ENCODE measurements at regions not wholly inside any gene's neighbourhood (a gene's known extent, or its start where the extent isn't known, plus 50 kb on each side); places are given as distances from the start of the nearest gene placed in this dataset.

DNA sequence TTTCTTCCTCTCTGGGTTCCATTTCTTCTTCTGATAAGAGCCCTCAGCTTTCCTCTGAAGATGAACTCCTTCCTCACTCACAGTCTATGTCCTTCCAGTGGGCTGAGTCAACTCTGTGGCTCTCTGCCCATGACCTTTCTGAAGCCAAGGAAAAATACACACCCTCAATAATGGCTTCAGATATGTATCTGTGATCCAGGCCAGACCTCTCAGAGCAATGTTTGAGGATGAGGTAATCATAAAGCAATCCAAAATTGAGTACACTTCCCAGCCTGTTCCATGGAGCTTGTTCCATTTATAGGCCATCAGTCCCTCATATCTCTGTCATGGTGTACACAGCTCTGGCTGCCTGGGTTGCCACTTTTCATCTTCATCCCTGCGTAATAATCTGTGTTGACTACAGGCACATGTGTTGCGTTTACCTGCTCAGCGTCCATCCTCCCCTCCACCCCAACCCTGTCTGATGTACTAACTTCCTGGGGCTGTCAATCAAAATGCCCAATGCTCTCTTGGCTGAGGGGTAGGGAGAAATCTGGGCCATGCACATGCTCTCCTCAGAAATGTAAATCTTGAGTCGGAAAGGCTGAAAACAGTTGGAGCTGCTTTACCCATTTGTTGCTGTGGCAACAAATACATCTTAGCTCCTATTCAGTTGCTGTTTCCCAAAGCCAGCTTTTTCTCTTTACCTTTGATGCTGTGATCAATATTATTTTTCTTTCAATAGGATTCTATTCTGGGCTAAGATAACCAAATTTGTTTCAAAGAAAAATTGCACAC, 377.8 kb upstream of the TMEM132C start:
- H3K27ac ChIP-seq = no peak overlapping the region
- CTCF ChIA-PET = interaction anchor here (0.7 kb wide), 1 partner anchor 81 kb away, joined by 3 read pairs; no protein-coding TSS in a partner anchor
- no peak for DNase-seq (ENCODE audit: low spot score)
- POLR2A ChIA-PET (ENCODE audit: low non-redundant PET) = no interaction called here
- TF ChIP-seq CTCF (conservative IDR thresholded peaks at IDR 0.05; ENCODE audit: low read depth) = no peak

DNA sequence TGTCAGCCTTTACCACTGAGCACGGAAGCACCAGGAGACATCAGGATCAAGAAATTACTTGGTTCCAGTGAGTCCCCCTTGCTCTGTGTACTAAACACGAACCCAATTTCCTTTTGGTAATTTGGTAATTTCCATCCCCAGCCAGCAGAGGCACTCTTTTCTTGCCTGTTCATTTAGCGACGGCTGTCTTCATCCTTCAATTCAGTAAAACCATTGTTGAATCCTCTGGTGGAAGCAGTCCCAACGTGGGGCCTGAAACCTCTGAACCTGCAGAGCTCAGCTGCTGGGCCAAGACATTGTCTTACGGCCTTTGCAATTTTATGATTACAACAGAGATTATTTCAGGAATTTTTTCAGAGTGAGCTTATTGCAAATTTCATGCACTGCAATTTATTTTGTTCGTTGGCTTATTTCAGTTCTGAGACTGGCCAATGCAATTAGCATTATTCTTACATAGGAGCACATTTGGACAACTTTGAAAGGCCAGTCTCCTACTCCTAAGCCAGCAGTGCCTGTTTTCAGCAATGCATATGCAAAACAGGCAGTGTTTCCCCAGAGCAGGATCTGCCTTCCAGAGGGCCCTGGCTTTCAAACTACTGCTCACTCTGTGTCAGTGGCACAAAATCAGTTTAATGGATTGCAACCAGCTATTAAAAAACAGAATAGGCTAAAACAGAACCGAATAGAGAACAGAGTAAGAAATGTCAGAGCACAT, 372.9 kb upstream of the TMEM132C start:
- ChIA-PET CTCF (no interaction called here), POLR2A (ENCODE audit: low non-redundant PET) (no interaction called here)
- no peak for DNase-seq (ENCODE audit: low spot score)
- no peak overlapping the region for H3K27ac ChIP-seq
- TF ChIP-seq CTCF (conservative IDR thresholded peaks at IDR 0.05; ENCODE audit: low read depth) = no peak

DNA sequence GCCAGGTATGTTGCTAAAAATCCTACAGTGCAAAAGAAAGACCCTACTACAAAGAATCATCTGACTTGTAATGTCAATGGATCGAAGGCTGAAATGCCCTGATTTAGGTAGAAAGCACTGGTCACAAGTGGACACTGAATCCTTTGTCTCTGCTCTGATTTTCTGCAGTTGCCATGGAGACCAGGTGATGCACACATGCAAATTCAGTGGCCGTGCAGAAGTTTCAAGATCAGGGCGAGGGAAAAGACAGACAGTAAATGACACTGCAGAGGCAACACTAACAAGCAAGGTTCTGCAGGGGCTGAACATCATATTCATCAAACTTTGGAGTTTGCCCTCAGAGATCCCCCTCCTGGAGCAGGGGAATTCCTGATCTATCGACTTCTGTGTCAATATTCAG, 370.3 kb upstream of the TMEM132C start:
- POLR2A ChIA-PET (ENCODE audit: low non-redundant PET) = no interaction called here
- no peak for TF ChIP-seq CTCF (conservative IDR thresholded peaks at IDR 0.05; ENCODE audit: low read depth)

DNA sequence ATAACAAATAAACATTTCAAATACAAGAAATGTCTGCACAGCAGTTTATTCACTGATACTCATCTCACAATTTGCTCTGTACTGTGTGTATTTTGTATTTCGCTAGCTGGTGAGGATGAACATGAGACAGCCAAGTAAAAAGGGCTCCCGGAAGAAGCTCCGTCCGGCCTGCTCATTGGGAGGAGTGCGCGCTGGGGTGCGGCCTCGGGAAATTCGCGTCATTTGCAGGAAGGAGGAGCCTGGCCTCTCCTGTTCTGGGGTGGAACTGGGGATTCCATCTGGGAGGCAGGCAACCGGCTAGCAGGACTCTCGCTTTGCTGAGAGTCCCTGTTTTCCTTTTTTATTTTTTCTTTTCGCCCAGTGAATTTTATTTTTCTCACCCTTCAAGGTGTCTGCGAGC, 368.4 kb upstream of the TMEM132C start:
- no peak for TF ChIP-seq CTCF (conservative IDR thresholded peaks at IDR 0.05; ENCODE audit: low read depth)
- POLR2A ChIA-PET (ENCODE audit: low non-redundant PET) = no interaction called here

More for the DNA sequence above, 370.3 kb upstream of the TMEM132C start:
- CTCF ChIA-PET = no interaction called here
- H3K27ac ChIP-seq = no peak overlapping the region
- DNase-seq (ENCODE audit: low spot score) = no peak

DNA sequence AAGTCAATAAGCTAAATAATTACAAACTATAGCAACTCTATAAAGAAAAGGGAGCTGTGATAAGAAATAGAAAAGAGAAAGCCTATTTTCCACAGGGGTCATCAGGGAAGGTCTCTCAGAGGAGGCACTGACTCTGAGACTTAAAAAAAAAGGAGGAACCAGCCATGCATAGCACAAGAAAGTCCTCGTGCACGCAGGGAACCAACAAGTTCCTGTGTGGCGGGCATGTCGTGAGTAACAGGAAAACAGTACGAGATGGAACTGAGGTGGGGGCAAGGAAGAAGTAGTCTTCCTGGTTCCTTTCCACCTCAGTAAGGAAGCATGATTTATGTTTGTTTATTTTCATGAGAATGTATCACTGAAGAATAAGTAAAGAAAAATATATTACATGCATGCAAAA, 367.0 kb upstream of the TMEM132C start:
- no peak for DNase-seq (ENCODE audit: low spot score)
- no peak for TF ChIP-seq CTCF (conservative IDR thresholded peaks at IDR 0.05; ENCODE audit: low read depth)
- H3K27ac ChIP-seq = no peak overlapping the region
- ChIA-PET POLR2A (ENCODE audit: low non-redundant PET) (no interaction called here), CTCF (no interaction called here)

More for the DNA sequence above, 368.4 kb upstream of the TMEM132C start:
- no peak for DNase-seq (ENCODE audit: low spot score)
- H3K27ac ChIP-seq = no peak overlapping the region
- CTCF ChIA-PET = no interaction called here

DNA sequence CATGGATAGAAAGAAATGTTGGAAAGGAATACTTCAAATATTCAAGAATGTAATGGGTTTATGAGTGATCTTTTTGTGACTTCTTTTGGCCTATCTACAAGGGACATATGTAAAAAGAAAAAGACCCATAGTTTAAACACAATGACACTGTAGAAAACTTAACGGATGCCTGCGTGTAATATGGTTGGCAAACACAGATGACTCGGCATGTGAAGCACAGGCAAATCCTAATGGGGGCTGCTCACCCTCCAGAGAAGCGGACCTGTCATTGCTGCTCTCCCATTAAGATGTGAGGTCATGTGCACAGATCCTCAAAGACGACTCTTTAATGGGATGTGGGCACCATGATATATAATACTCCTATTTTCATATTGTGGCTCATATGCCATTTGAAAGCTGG, 366.6 kb upstream of the TMEM132C start:
- CTCF ChIA-PET = no interaction called here
- POLR2A ChIA-PET (ENCODE audit: low non-redundant PET) = no interaction called here
- DNase-seq (ENCODE audit: low spot score) = no peak
- no peak for TF ChIP-seq CTCF (conservative IDR thresholded peaks at IDR 0.05; ENCODE audit: low read depth)
- no peak overlapping the region for H3K27ac ChIP-seq

All from RWPE1 (cell line).